HG03457 (cell line): ENCODE measurements at regions not wholly inside any gene's neighbourhood (a gene's known extent, or its start where the extent isn't known, plus 50 kb on each side); places are given as distances from the start of the nearest gene placed in this dataset.
"Not testable (repeated sequence)": the region's sequence is repeated elsewhere in the genome, so short reads cannot be mapped to it uniquely, and the experiment has no call there.

ENCODE experiments used
- ATAC-seq: cut with Tn5 transposase; IDR thresholded peaks from one replicate; pipeline ENCODE4 v1.9.1; 2021; ENCODE audit warnings: moderate number of reproducible peaks; ENCODE audit not compliant: unreplicated experiment

DNA sequence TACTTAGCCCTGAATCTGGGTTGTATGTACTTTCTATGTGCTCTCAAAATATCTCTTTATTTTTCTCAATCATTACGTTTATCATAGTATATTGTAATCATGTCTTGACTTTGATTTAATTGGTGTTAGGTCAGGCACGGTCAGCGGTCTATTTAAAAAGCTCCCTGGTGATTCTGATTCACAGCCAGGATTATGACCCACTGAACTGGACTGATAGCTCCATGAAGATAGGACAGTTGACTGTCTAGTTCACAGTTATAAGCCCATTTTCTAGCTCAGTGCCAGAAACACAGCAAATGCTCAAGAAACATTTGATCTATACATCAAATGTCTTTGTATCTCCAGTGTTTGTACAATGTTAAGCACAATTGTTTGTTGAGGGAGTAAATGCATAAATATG, 111.5 kb upstream of the CCN2 start:
- no peak for ATAC-seq

DNA sequence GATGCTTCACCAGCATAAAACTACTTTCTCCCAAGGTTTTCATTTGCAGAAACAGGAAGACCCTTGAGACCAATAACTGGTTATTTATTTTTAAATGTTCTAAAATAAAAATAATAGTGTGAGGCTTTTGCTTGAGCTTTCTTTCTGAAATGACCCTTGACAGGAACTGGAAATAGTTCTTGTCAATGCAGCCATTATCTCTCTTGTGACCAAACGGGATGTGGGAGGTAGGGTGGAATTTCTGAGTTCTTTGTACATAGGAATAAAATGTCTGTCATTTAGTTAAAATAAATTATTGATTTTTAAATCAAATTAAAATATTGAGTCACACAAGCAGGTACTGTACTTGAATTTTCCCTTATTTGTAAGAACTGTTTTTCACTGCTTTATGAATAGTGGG, 110.2 kb upstream of the CCN2 start:
- no peak for ATAC-seq

GRCh38 chr6:132060591-132060990, 109.4 kb upstream of the CCN2 start:
- no peak for ATAC-seq

DNA sequence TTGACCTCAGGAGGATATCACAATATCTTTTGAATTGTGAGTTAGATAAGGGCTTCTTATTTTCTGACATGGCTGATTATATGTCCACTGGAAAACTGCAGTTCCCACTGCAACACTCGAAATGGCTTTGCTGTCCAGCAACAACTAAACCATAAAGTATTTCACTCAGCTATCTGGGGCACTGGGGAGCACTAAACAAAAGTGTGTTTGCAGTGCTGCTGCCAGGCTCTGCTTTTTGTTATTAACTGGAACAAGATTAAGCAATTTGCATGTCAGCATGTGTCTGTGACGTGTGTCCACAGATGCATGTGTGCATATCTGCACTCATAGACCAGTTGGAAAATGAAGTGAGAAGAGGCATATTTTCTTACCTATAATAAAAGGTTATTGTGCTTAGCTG, 107.8 kb upstream of the CCN2 start:
- ATAC-seq: no peak

- ATAC-seq: no peak
Observed at GRCh38 chr6:132054525-132054924, 103.4 kb upstream of the CCN2 start.

DNA sequence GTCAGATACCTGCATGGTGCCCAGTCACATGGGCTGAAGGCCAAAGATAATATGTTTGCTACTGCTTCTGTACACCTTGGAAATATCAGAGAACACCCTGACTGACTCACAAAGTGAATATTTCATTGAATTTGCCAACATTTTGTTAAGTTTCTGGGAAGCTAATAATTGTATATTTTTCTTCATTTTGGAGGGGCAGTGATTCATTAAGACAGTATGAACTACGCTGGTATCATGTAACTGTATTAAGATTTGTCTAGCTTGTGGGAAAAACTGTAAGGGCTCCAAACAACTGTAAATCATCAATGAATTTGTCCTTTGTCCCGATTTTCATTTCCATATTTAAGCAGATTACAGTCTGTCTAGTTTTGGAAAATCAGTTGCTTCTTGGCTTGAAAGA, 102.3 kb upstream of the CCN2 start:
- ATAC-seq: no peak

DNA sequence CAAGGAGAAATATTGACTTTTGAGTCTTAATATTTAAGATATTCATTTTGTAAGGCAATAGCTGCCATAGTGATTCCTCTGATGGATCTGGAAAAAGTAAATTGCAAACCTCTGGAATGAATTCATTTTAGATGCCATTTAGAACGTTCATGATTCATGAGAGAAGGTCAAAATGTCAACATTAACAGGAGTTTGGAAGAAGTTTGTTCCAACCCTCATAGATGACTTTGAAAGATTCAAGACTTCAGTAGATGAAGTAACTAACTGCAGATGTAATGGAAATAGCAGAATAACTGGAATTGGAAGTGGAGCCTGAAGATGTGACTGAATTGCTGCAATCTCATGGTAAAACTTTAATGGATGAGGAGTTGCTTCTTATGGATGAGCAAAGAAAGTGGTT, 100.9 kb upstream of the CCN2 start:
- ATAC-seq: no peak

GRCh38 chr6:132045877-132046276, 94.7 kb upstream of the CCN2 start:
- ATAC-seq: no peak

GRCh38 chr6:132043148-132043547, 92.0 kb upstream of the CCN2 start:
- ATAC-seq: no peak

GRCh38 chr6:132041706-132042105, 90.5 kb upstream of the CCN2 start:
- ATAC-seq: no peak

GRCh38 chr6:132028029-132028428, 76.9 kb upstream of the CCN2 start:
- ATAC-seq: no peak

DNA sequence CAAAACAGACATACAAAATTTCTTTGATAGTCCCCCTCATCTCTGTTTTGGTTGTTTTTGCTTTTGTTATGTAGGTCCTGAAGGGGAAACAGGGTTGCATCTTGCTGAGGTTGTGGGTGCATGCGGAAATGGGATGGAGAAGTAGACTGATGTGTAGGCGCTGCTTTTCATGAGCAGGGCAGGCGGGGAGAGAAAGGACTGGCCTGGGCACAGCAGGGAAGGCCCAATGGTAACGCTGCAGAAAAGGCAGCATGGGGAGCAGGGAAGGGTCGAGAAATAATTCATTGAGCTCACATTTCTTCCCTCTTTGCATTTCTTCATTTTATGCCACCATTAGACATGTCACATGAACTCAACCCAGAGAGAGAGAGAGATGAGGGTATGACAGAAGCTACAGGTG, 74.3 kb upstream of the CCN2 start:
- ATAC-seq: no peak

DNA sequence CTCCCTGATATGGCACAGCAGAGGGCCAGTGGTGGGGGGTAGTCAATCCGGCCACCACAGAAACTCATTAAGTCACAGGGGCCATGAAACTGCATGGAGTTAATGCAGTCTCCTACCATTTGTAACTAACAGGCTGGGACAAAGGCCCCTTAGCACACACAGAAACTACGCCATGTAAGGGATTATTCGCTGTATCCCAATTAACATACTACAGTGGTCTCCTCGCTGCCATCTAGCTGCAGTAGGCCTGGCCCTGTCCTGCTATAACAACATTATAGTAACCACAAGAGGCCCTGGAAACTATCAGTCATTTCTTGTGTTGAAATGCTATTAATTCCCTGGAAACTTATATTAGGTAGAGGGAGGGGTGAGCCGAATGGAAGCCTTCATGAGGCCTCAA, 72.3 kb upstream of the CCN2 start:
- no peak for ATAC-seq

GRCh38 chr6:132021552-132022375, 70.6 kb upstream of the CCN2 start:
- ATAC-seq: no peak

GRCh38 chr6:132020918-132021317, 69.7 kb upstream of the CCN2 start:
- ATAC-seq: not testable (repeated sequence)

DNA sequence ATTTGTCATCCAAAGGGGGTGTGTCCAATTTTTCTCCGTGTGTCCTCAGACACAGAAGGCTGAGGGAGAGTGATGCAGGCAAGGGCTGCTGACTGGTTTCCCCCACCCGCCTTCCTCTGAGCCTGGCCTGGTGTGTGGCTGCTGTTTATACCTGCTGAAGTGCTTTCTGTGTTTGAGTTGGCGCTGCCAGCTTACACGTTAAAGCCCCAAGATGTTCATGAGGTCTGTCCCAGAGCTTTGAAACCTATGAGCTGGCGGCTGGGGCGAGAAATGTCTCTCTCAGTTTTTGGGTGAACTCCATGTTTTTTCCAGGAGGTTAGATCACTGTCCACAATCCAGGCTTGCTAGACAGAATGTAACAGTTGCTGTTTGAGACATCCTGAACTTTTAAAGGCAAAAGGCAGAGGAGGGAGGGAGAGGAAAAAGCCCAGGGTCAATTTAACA, 69.0 kb upstream of the CCN2 start:
- ATAC-seq: no peak

GRCh38 chr6:132019586-132019985, 68.4 kb upstream of the CCN2 start:
- no peak for ATAC-seq

- ATAC-seq: no peak
Observed at GRCh38 chr6:132017942-132018341, 66.8 kb upstream of the CCN2 start.

DNA sequence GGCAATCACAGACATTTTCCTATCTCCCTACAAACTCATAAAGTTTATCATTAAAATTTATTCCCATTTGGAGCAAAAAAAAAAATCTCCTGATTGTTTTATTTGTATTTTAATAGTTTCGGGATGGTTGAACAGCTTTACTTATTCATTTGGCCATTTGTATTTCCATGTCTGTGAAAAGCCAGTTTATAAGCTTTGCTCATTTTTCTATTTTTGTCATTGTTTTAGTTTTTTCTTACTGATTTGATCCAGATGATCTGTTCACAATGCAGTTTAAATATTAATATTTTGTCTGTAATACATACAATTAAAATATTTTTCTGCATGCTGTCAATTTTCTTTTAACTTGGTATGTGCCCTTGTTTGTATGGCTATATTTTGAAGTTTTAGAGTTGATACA, 65.2 kb upstream of the CCN2 start:
- no peak for ATAC-seq

DNA sequence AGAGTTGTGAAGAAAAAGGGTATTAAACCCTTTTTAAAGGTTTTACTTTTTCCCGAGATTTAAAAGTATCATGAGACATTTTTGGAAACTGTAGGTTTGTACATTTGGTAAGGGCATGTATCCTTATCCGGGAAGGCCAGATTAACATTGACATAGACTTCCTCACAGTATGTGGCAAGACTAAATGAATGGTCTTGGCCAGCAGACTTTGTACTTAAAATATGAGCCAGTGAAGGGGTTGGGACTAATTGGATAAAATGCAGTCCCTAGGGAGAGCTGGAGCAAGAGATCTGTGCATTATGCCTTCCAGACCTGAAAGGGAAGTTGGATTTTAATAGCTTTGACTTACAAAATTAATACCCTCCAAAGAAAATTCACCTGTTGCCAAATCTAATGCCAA, 60.4 kb upstream of the CCN2 start:
- no peak for ATAC-seq

- no peak for ATAC-seq
Observed at GRCh38 chr6:132009175-132009574, 58.0 kb upstream of the CCN2 start.

DNA sequence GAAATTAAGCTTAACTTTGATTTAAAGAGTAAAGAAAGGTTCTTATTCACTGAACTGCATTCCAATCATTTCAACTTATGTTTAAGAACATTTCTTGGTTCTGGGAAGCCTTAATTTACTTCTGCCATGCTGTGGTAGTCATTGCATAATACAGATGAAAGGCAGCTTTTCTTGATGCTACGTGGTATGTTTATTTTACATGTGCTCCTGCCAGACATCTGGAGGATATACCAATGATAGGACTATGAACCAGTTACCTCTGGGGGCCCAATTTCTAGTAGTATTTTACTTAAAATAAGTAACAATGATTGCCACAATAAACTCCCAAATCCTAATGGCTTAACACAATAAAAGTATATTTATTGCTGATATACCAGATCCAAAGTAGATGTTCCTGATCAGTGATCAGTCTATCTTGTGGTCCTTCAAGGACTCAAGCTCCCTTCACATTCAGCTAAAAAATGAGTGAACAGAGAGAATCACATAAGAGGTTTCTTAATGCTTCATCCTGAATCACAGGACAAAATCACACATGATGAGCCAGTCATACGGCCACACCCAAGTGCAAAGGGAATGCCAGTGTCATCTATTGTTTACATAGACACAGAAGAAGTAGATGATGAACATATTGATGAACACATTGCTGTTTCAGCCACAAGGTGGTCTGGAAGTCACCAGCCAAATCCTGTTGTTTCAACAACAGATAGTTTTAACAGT, 56.5 kb upstream of the CCN2 start:
- no peak for ATAC-seq
